Cardiac septum (tissue), 1 donor: ENCODE measurements at regions not wholly inside any gene's neighbourhood (a gene's known extent, or its start where the extent isn't known, plus 50 kb on each side); places are given as distances from the start of the nearest gene placed in this dataset.
A peak's percentile ranks its signal among the peaks of the same experiment; 100 is the strongest.

Experiments
- DNase-seq: peaks from one replicate; pipeline ENCODE4 v3.0.0-alpha.2; 2020; ENCODE audit warnings: low spot score
- intact Hi-C: fragments of 100-400 bp; cut with DNase I; formaldehyde crosslinking; loops from one replicate; pipeline ENCODE4 v1.14.0; 2022
- donor health status: DM: no; HTN: no; CAD: no.

DNA sequence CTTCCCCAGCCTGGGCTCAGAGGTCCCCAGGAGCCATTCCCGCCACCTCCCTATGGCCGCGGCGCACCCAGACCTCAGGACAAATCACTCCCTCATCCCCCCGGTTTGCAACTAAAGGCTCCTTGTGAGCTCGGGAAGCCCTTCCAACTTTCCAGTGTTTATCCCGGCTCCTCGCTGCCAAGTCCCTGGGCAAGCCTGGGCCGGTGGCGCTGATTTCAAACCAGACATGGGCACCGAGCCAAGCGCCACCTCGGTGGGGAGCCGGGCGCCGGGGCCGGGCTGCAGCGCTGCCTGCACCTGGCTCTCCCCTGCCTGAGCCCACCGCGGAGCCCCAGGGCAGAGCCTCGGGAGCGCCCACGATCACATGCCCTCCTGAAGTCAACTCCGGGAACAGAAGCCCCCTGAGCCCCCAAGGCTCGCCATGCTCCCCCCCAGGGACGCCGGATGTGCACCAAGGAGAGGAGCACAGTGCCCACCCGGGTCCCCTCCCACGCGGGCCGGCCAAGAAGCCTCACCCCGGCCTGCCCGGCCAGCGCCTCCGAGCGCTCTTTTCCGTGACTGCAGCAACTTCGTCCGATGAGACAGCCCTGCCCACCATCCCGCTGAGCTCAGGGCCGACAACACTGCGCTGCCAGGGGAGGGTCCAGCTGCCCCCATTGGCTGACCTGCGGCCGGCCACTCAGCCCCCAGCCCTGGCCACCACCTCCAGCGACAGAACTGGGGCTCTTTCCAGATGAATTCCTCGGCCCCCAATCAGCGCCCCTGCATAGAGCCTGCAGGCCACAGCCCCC is 50.0 kb downstream of the NCOR2 start:
- peak; percentile 89 for DNase-seq
- intact Hi-C loops, result loop anchor here (2.0 to 5.0 kb wide), 7 partner anchors 35 to 245 kb away; partner anchors contain the start of gene NCOR2

DNA sequence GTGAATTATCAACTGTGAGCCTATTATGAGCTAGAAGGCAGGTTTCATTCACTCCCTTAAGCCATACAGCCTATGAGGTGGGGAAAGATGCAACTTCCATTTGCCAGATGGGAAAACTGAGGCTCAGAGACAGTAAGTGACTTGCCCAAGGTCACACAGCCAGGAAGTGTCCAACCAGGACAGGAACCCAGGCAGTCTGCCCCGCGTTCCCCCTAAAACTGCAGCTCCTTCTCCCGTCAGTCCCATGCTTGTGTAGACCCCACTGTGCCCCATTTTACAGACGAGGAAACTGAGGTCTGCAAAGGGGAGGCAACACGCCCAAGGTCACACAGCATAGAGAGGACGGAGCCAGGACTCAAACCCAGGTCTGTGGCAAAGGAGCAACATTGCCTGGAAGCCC is 50.6 kb downstream of the NCOR2 start:
- DNase-seq, result no peak
- intact Hi-C loops, result loop anchor here (5.0 kb wide), 6 partner anchors 35 to 245 kb away; no protein-coding TSS in a partner anchor

DNA sequence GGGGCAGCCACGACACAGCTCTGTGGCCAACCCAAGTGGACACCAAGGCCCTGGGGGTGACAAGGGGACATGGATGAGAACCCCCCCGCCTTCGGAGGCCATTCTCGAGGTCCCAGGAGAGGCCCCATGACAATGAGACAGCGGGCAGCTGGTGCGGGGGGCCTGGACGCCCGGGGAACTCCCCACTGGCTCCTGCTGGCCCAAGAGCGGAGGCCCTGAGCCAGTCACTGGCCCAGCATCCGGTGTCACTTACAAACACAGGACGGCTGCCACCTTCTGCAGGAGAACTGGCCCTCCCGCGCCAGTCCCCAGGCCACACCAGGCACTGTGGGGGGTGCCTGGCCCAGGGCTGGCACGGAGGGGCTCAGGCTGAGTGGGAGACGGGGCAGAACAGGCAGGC is 51.4 kb downstream of the NCOR2 start:
- intact Hi-C loops, result loop anchor here (5.0 kb wide), 6 partner anchors 36 to 246 kb away; no protein-coding TSS in a partner anchor
- DNase-seq, result no peak

GRCh38 chr12:124514996-124515932 is 52.1 kb downstream of the NCOR2 start:
- intact Hi-C loops, result loop anchor here (5.0 kb wide), 6 partner anchors 37 to 247 kb away; no protein-coding TSS in a partner anchor
- DNase-seq, result no peak

- DNase-seq, result no peak
- intact Hi-C loops, result no loop called here
Measured at GRCh38 chr12:124514145-124514995, 53.0 kb downstream of the NCOR2 start.

- no peak for DNase-seq
- intact Hi-C loops, result loop anchor here (2.0 kb wide), 1 partner anchor 91 kb away; no protein-coding TSS in a partner anchor
Measured at GRCh38 chr12:124513297-124513867, 54.0 kb downstream of the NCOR2 start.

DNA sequence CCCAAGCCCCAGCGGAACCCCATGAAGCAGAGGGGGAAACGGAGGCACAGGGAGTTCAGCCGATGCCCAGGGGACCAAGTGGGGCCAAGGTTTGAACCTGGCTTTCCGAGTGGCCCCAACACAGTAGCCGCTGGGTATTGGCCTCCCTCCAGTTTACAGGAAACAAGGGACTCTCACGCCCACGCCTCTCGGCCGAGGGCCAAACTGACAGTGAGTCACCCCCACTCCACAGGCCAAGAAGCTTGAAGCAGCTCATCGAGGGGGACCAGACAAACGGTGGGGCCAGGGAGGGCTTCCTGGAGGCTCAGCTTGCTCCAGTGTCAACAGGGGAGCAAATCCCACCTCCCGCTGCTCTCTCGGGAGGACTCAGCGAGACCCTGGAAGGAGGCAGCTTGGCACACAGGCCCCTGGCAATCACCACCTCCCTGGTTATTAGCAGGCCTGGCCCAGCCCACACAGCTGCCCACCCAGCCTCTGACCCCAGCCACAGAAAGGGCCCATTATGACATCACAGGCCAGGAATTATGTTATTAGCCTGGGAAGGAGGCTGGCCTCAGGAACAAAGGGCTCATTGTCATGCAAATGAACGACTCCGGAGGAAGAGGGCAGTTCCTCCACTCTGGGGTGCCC is 54.6 kb downstream of the NCOR2 start:
- intact Hi-C loops, result loop anchor here (2.0 kb wide), 1 partner anchor 90 kb away; no protein-coding TSS in a partner anchor
- DNase-seq, result peak; percentile 92

GRCh38 chr12:124511259-124511985 is 56.0 kb downstream of the NCOR2 start:
- DNase-seq, result no peak
- intact Hi-C loops, result no loop called here

DNA sequence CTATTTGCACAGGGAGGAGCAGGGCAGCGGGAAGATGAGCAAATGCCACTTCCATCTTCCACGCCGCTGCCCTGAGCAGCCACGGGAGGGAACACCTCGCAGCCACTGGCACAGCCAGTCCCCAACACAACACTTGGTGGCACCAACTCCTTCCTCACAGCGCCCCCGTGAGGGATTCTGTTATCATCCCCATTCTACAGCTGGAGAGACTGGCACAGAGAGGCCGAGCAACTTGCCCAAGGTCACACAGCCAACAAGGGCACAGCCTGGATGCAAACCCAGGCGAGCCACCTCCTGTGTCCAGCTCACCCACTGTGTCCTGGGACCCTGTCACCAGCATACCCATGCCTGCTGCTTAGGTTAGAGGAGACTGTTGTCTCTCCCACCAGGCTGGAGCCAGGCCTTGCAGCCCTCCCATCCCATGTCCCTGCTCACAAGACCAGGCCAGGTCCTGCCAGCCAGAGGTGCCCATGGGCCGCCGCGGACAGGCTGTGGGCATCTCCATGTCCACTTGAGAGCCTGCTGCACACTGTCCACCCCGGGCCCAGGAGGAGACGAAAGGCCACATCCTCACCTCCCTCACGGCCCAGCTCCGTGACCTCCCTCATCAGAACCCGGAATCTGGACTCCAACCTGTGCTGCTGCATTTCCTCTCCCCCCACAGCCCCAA is 57.0 kb downstream of the NCOR2 start:
- intact Hi-C loops, result no loop called here
- DNase-seq, result no peak

GRCh38 chr12:124509676-124510300 is 57.6 kb downstream of the NCOR2 start:
- intact Hi-C loops, result no loop called here
- no peak for DNase-seq

- intact Hi-C loops, result no loop called here
- no peak for DNase-seq
Measured at GRCh38 chr12:124509300-124509675, 58.1 kb downstream of the NCOR2 start.

DNA sequence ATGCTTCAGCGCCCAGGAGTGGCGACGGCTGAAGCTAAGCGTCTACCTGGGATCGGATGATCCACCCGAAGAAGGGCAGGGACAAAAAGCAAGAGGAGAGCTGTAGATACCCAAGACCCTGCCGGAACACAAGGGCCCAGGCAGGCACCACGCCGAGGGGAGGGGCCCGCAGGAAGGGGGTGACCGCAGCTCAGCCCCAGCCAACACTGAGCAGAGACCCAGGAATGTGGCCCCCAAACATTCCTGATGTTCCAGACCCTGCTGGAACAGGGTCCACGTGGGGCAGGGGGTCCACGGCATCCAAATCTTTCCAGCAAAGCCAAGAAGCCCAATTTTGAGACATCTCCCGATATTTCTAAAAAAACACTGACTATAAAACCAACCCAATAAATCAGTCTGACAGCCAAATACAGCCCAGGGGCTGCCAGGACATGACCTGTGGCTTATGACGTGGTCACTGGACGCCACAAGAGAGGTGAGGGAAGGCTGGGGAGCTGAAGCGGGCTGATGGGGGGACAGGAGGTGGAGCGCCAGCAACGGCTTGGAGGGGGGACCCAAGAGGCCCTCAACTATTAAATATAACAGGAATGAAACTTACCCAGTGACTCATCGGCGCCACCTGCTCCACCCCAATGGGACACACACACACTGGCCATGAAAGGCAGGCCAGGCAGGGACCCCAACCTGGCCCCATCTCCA is 58.9 kb downstream of the NCOR2 start:
- no peak for DNase-seq
- intact Hi-C loops, result no loop called here

- DNase-seq, result no peak
- intact Hi-C loops, result no loop called here
Measured at GRCh38 chr12:124507188-124508109, 60.0 kb downstream of the NCOR2 start.

- no peak for DNase-seq
- intact Hi-C loops, result no loop called here
Measured at GRCh38 chr12:124506832-124507153, 60.6 kb downstream of the NCOR2 start.

GRCh38 chr12:124506145-124506831 is 61.1 kb downstream of the NCOR2 start:
- peak; percentile 90 for DNase-seq
- intact Hi-C loops, result no loop called here
